OCI-LY7 (cell line): ENCODE measurements at regions not wholly inside any gene's neighbourhood (a gene's known extent, or its start where the extent isn't known, plus 50 kb on each side); places are given as distances from the start of the nearest gene placed in this dataset.

Experiments
- BruUV-seq: library from RNA; stranded (reverse); fragments of 400-500 nt; replicated peaks from 2 replicates; lab custom pipeline; 2021; lab: Mats Ljungman, UMichigan
- CTCF ChIA-PET: fragments of 300-600 bp; sonication (Branson Sonifier 250); formaldehyde crosslinking; loops from one replicate; lab custom pipeline; 2022; ENCODE audit warnings: antibody characterized with exemption; ENCODE audit not compliant: unreplicated experiment; lab: Charles Lee
- POLR2A ChIA-PET: fragments of 300-600 bp; sonication (Branson Sonifier 250); formaldehyde crosslinking; loops from one replicate; lab custom pipeline; 2022; ENCODE audit warnings: antibody characterized with exemption; lab: Charles Lee
- DNase-seq: peaks from one replicate; pipeline ENCODE4 v3.0.0-alpha.2; 2015; ENCODE audit warnings: low spot score
- H2AFZ ChIP-seq: fragments of 200-600 bp; sonication (generic), shearing (Covaris generic); 2 replicates; pipeline ENCODE4 v1.6.1; 2014; ENCODE audit warnings: mild to moderate bottlenecking, antibody characterized with exemption, low read length, moderate library complexity
- H3K27ac ChIP-seq: fragments of 200-600 bp; sonication (generic); 2 replicates; pipeline ENCODE4 v1.5.1; 2014; ENCODE audit warnings: mixed run types, low read depth, mild to moderate bottlenecking, moderate library complexity, low read length, inconsistent platforms; ENCODE audit not compliant: poor library complexity, severe bottlenecking
- H3K36me3 ChIP-seq: fragments of 200-600 bp; sonication (generic); 2 replicates; pipeline ENCODE4 v1.6.1; 2014; ENCODE audit warnings: mild to moderate bottlenecking, antibody characterized with exemption, low read length, moderate library complexity, mixed read lengths; ENCODE audit not compliant: insufficient read depth
- H3K4me1 ChIP-seq: fragments of 200-600 bp; sonication (generic); 2 replicates; pipeline ENCODE4 v1.5.1; 2014; ENCODE audit warnings: mild to moderate bottlenecking, low read length; ENCODE audit not compliant: insufficient read depth, poor library complexity, severe bottlenecking
- H3K4me2 ChIP-seq: fragments of 200-600 bp; sonication (generic); 2 replicates; pipeline ENCODE4 v1.6.1; 2014; ENCODE audit warnings: mild to moderate bottlenecking, low read length
- H3K4me3 ChIP-seq: fragments of 200-600 bp; sonication (generic); 2 replicates; pipeline ENCODE4 v1.5.1; 2014; ENCODE audit warnings: mild to moderate bottlenecking, low read depth, low read length; ENCODE audit not compliant: poor library complexity, severe bottlenecking
- H3K79me2 ChIP-seq: fragments of 200-600 bp; sonication (generic); 2 replicates; pipeline ENCODE4 v1.6.1; 2016; ENCODE audit warnings: low read depth, mild to moderate bottlenecking, low read length, moderate library complexity, mixed read lengths; ENCODE audit not compliant: insufficient read depth
- H3K9me2 ChIP-seq: fragments of 200-600 bp; sonication (generic); 2 replicates; pipeline ENCODE4 v1.6.1; 2016; ENCODE audit warnings: mild to moderate bottlenecking, low read length, mixed read lengths; ENCODE audit not compliant: insufficient read depth
- H3K9me3 ChIP-seq: fragments of 200-600 bp; sonication (generic); 2 replicates; pipeline ENCODE4 v1.6.1; 2014; ENCODE audit warnings: mild to moderate bottlenecking, mixed run types, low read length, mixed read lengths
- H4K20me1 ChIP-seq: fragments of 200-600 bp; sonication (generic); 2 replicates; pipeline ENCODE4 v1.6.1; 2014; ENCODE audit warnings: mild to moderate bottlenecking, antibody characterized with exemption, low read length, moderate library complexity, mixed read lengths; ENCODE audit not compliant: insufficient read depth
- CTCF ChIP-seq: fragments of 200-600 bp; sonication (generic); conservative IDR thresholded peaks from 2 replicates; pipeline ENCODE4 v1.5.1; 2014; ENCODE audit warnings: mild to moderate bottlenecking, antibody characterized with exemption, low read length, moderate library complexity, mixed read lengths
- EZH2phosphoT487 ChIP-seq: fragments of 200-600 bp; sonication (generic); IDR thresholded peaks from 2 replicates; pipeline ENCODE4 v1.6.1; 2018; ENCODE audit warnings: low read depth, borderline replicate concordance, mild to moderate bottlenecking, mixed run types, antibody characterized with exemption, low read length, moderate library complexity, mixed read lengths
- intact Hi-C: fragments of 100-400 bp; cut with micrococcal nuclease; formaldehyde crosslinking; loops from one replicate; pipeline ENCODE4 v1.10.0; 2022; ENCODE audit not compliant: unreplicated experiment

GRCh38 chr11:69559181-69559580 lies 77.7 kb downstream of the LINC01488 start:
- H3K9me2 ChIP-seq = no peaks in the 10 kb centered on the region
- no peaks in the 10 kb centered on the region for H3K79me2 ChIP-seq
- no peaks in the 10 kb centered on the region for H3K4me1 ChIP-seq
- H3K27ac ChIP-seq = no peak overlapping the region
- intact Hi-C loops = no loop called here
- ChIA-PET CTCF (no interaction called here), POLR2A (no interaction called here)
- no peak overlapping the region for H3K4me2 ChIP-seq
- no peak overlapping the region for H3K4me3 ChIP-seq
- H2AFZ ChIP-seq = no peak overlapping the region
- no TSS peak for BruUV-seq
- DNase-seq = no peak
- TF ChIP-seq EZH2phosphoT487 (no peak), CTCF (no peak)
- H3K36me3 ChIP-seq = no peaks in the 10 kb centered on the region
- no peaks in the 10 kb centered on the region for H4K20me1 ChIP-seq
- no peaks in the 10 kb centered on the region for H3K9me3 ChIP-seq

- no peaks in the 10 kb centered on the region for H3K79me2 ChIP-seq
- no peaks in the 10 kb centered on the region for H4K20me1 ChIP-seq
- no peaks in the 10 kb centered on the region for H3K9me2 ChIP-seq
- no peak overlapping the region for H3K4me3 ChIP-seq
- no peaks in the 10 kb centered on the region for H3K9me3 ChIP-seq
- no peak for DNase-seq
- TF ChIP-seq CTCF (no peak), EZH2phosphoT487 (no peak)
- ChIA-PET CTCF (no interaction called here), POLR2A (no interaction called here)
- no peaks in the 10 kb centered on the region for H3K4me1 ChIP-seq
- BruUV-seq = no TSS peak
- H3K4me2 ChIP-seq = no peak overlapping the region
- intact Hi-C loops = no loop called here
- no peak overlapping the region for H3K27ac ChIP-seq
- no peaks in the 10 kb centered on the region for H3K36me3 ChIP-seq
- no peak overlapping the region for H2AFZ ChIP-seq
These were observed 78.8 kb downstream of the LINC01488 start for GRCh38 chr11:69560141-69560790.

- CTCF ChIA-PET = no interaction called here
- Histone ChIP-seq H2AFZ (no peak overlapping the region), H3K4me1 (no peaks in the 10 kb centered on the region), H3K27ac (no peak overlapping the region), H3K36me3 (no peaks in the 10 kb centered on the region), H3K4me3 (no peak overlapping the region), H3K9me2 (no peaks in the 10 kb centered on the region), H3K79me2 (no peaks in the 10 kb centered on the region), H3K9me3 (no peaks in the 10 kb centered on the region), H3K4me2 (no peak overlapping the region), H4K20me1 (no peaks in the 10 kb centered on the region)
- POLR2A ChIA-PET = no interaction called here
- intact Hi-C loops = no loop called here
- no peak for DNase-seq
- TF ChIP-seq CTCF = no peak
- TF ChIP-seq EZH2phosphoT487 = no peak
- no TSS peak for BruUV-seq
These were observed 78.7 kb upstream of the CCND1 start for GRCh38 chr11:69562302-69562701.
